Ramos (cell line): ENCODE measurements at regions not wholly inside any gene's neighbourhood (a gene's known extent, or its start where the extent isn't known, plus 50 kb on each side); places are given as distances from the start of the nearest gene placed in this dataset.

Source experiments
- in situ Hi-C: fragments of 300-500 bp; cut with MboI; formaldehyde crosslinking; loops from one replicate; pipeline ENCODE4 v1.14.3; 2022; ENCODE audit warnings: low sequenced_read_pairs; ENCODE audit not compliant: unreplicated experiment

DNA sequence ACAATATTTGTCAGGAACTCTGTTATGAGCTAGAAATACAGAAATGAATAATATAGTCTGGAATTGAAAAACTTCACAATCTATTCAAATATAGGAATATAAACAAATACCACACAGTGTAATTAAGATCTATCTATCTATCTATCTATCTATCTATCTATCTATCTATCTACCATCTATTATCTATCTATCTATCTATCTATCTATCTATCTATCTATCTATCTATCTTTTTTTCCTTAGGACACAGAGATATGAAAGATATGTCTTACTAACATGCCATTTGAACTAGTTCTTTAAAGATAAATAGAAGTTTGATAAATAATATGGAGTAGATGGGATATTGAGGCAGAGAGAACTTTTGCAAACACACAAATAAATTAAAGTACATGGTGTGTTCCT, 357.8 kb downstream of the PARP8 start:
- in situ Hi-C loops: no loop called here

DNA sequence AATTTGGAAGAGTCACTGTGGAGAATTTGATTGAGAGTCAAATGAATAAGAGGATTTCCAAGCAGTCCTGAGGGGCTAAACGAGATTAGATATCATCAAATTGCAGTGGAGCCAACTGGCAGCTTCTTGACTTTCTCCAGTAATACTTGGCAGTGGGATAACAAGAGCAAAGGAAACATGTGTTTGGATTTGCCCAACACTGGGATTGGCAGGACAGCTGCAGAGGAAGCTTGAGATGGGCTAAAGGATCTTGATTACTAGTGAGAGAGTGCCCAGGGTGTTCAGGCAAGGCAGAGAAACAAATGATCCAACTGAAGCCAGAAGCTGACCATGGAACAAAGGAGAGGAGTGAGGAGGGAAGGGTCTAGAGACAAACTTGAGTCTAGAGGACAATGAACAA, 356.0 kb upstream of the ISL1 start:
- in situ Hi-C loops: no loop called here

DNA sequence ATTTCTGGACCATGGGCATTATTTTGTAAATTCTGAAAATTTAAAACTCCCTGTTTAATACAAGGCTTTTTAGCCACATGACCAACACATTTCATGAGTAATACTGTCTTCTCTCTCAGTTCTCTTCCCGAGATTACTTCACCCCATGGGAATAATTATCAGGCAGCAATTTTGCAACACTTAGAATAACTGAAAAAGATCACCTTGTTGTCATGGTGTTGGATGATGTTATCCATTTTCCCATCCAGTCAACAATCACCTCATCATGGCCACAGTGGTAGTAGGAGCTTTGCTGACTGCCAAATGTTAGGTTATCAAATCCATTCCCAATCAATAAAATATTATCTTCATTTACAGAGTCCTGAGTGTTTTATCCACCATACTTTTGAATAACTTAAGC, 354.9 kb upstream of the ISL1 start:
- in situ Hi-C loops: no loop called here

DNA sequence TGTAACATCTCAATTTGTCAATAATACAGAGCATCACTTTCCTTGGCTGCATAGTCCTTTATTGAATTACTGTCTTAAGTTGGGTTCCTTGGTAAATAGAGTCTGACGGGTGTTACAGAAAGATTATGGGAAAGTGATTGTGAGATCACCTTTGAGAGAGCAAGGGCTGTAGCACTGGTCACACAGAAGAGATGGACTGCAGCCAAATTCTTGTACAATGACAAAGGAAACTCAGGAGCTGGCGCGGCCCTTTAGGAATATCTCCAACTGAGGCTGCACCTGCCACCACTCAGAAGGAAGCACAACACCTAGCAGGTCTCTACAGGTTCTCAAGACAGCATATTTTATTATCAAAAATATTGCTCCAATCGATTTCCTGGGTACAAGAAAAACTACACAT, 350.0 kb upstream of the ISL1 start:
- in situ Hi-C loops: no loop called here

DNA sequence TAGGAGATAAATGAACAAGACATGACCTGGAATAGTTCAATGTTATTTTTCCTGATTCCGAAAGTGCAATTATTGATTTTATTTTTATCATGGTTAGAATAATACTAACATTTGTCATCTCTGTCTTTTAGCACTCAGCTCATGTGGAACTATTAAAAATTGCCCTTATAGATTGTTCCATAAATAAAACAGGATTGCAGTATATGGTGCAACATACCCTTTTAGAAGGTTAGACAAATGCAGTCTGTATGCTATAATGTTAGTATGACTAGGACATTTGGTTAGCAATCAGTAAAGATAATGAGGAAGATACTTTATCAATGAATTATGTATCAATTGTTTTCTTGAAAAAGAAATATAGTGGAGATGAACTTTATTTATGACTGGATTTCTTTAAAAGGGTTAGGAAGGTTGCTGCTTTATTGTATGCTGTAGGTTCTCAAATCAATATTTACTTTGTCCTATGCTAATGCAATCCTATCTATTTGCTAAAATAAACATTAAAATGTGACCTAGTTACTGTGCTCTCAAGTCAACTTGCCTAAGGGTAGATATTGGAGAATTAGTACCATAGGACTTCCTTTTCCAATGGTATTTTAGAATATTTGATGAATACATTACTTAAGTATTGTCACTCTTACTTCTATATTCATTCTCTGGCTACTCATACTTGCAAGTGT, 348.9 kb upstream of the ISL1 start:
- in situ Hi-C loops: no loop called here

DNA sequence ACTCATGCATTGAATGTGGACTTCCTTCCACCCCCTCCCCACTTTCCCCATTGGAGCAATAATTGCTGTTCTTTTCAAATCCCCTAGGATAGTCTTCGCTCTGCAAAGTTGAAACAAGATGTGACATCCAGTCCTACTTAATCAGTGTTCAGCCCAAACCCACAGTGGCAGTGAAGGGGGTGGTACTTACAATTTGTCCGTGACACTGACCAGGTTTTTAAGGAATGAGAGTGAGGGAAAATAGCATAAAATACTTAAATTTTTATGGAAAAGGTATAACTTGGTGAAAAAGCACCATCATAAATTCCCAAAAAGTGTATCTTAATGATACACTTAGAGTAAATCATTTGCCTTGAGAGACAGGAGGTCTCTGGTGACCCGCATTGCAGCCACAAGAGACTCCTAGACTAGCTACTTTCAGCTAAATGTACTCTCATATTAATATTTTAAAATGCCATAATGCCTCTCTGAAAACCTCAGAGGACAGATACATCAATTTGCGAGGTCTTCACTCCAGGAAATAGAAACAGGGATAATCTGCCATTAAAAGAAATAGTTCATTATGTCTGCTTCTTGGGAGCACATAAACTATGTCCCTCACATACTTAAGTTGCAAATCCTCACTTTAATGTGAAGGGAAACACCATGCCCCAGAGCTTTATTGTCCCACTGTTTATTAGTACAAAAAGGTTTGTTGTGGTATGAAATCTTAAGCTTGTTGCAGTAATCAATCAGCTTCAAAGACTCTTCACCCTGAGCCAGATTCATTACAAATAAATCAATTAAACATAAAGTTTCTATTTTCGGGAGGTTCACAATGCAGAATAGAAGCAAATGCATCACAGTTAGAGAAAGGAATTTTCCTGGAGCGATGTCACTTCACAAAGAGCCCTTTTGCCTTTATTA, 343.6 kb upstream of the ISL1 start:
- in situ Hi-C loops: no loop called here

DNA sequence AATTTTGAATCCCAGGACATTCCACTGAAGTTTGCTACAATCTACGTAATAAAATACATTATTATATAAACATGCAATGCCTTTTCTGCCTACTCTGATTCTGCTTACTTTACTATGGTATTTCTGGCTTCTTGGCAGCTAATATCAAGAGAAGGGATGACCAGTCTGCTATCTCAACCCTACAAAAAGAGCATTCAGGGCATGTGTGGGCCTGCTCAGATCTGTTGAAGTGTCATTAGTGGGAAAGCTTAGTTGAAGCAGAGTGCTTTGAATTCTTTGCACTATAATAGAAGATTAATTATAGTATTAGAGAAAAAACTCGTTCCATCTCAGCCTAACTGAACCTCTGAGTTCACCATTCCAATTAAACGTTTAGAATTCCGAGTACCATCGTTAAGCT, 339.5 kb upstream of the ISL1 start:
- in situ Hi-C loops: no loop called here

DNA sequence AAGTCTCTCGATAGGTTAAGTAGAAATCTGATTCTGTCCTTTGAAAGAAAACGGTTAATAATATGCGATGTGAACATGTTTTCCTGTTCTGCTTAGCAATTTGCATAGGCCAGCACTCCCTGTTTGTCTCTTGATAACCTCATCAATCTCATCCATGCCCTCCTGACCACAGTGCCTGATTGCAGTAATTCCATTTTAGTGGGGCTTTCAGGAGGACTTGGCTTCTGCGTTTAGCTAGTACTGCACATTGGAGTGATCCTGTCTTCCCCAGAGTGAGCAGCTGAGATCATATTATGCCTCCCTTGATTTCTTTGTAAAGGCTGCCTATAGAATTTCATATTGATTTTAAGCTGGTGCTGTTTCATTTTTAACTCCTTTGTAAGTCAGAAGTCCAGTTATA, 335.9 kb upstream of the ISL1 start:
- in situ Hi-C loops: no loop called here

DNA sequence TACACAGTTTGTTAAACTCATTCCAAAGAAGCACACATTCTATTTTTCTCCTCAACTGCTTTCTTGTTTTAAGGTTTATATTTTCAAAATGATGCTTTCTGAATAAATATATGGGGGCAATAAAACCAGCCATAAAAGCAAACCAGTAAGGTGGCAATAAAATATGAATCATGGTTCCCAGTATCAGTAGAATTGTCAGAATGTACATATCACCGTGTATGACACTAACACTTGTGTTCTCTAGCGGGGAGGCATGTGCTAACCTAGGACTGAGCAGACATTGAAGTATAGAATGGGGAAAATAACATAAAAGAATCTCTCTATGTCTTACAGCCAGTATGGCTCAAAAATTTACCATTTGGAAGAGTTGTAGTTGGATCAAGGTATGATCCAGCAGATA, 329.9 kb upstream of the ISL1 start:
- in situ Hi-C loops: no loop called here

DNA sequence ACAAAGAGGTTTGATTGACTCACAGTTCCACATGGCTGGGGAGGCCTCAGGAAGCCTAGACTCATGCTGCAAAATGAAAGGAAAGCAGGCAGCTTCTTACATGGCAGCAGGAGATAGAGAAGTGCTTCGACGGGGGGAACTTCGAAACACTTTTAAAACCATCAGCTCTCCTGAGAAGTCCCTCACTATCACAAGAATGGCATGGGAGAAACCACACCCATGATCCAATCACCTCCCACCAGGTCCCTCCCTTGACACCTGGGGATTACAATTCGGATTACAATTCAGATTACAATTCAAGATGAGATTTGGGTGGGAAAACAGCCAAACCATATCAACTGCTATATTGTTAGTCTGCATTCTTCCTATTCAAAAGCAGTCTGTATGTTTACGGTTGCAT, 322.3 kb upstream of the ISL1 start:
- in situ Hi-C loops: no loop called here

DNA sequence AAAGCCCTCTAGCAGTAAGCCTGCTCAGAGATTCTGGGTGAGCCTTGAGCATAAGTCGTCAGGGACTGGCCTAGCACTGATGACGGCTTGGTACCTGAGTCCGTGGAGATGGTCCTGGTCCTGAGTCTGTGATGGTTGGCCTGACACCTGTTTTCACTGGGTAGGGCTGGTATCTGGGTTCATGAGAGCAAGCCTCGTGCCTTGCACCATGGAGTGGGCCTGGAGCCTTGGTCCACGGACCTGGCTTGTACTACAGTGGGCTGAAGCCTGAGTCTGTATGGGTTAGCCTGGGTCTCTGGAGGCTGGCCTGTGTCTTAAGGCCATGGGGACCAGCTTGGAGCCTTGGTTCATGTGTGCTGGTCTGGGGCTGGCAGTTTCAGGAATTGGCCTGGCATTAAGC, 310.3 kb upstream of the ISL1 start:
- in situ Hi-C loops: no loop called here

DNA sequence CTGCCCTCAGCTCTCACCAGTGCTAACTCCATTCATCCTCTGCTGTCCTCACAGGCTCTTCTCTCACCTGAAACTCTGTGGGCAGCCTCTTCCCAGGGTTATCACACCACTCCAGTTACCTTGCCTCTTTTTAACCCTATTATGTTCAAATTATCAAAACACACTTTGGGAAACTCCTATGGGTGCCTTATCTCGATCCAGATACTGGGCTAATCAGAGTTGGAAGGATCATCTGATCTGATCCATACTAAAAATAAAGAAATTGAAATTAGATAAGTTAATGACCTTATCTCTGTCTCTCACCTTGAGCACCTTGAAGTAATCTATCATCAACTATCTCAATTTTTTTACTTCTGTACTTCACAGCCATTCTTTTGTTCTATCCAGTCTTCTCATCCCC, 300.5 kb upstream of the ISL1 start:
- in situ Hi-C loops: no loop called here

DNA sequence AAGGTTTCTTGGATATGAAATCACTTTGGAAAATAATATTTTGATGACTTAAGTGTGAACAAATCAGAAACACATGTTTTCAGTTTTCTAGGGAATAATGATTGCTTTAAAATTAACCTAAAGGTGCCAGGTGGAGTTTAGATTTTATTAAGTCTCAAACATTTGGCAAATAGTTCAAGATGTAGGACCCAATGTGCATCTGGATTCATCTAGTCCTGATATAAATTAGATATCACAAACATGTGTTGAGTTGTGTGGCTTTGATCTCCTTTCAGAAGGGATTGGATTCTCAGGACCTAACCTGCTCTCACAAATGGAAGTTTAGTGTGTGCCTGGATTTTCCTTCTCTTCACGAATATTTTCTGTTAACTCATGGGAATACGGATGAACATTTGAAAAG, 291.4 kb upstream of the ISL1 start:
- in situ Hi-C loops: no loop called here

DNA sequence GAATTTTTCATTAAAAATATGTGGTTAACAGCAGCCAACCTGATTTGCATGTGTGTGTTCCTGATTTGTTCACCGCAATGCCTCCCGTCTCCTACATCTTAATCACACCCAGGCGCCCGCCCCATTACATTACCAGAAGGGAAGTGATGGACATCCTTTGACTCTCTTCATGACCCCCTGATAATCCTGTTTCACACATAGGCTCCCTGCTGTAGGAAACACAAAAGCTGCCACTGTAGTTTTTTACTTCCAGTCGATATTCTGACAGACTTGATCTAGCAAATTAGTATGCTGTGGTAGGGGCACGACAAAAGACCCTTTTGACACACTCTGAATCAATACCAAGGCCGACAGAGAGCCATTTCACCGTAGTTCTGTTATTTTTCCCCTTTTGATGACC, 287.8 kb upstream of the ISL1 start:
- in situ Hi-C loops: no loop called here

DNA sequence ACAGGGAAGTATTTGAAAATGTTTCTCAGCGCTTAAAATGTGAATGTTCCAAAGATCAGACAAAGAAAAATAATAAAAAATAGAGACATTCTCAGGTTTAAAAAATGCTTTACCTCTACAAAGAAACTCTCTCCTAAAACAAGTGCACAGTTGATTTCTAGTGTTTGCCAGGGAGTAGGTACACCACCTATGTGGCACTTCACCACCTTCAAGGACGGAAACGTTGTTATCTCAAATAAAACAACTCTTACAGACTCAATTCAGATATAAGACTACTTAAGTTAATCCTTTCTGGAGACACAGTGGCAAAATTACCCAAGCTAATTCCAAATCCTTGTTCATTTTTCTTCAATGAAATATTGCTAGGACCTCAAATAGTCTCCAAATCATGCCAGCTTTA, 286.4 kb upstream of the ISL1 start:
- in situ Hi-C loops: no loop called here

DNA sequence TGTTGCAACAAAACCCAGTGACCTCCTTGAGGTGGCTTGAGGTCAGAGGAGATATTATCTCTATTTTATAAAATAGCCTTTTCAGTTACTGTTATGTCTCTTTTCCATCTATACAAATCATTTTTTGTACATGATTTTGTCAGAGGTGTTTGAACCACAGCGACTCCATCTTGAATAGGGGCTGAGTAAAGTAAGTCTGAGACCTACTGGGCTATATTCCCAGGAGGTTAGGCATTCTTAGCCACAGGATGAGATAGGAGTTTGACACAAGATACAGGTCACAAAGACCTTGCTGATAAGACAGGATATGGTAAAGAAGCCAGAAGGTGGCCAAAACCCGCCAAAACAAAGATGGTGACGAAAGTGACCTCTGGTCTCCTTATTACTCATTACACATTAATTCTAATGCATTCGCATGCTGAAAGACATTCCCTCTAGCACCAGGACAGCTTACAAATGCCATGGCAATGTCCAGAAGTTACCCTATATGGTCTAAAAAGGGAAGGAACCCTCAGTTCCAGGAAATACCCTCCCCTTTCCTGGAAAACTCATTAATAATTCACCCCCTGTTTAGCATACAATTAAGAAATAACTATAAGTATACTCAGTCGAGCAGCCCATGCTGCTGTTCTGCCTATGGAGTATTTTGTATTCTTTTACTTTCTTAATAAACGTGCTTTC, 283.9 kb upstream of the ISL1 start:
- in situ Hi-C loops: no loop called here

DNA sequence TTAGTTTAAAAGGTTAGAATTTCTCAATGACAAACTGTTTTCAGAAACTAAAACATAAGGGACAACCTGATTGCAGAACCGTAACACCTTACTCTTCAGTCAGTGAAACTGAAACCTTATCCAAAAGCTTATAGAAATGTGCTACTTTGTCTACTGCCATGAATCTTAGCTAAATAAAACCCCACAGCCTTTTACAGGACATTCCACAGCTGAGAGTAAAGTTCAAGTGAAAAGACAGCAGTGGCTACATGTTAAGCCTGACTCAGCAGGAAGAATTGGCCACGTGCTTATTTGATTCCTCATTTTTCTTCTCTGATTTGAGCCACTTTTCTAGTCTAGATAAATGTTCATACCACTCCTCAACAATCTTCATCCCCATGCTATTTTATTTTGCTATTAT, 278.7 kb upstream of the ISL1 start:
- in situ Hi-C loops: no loop called here

DNA sequence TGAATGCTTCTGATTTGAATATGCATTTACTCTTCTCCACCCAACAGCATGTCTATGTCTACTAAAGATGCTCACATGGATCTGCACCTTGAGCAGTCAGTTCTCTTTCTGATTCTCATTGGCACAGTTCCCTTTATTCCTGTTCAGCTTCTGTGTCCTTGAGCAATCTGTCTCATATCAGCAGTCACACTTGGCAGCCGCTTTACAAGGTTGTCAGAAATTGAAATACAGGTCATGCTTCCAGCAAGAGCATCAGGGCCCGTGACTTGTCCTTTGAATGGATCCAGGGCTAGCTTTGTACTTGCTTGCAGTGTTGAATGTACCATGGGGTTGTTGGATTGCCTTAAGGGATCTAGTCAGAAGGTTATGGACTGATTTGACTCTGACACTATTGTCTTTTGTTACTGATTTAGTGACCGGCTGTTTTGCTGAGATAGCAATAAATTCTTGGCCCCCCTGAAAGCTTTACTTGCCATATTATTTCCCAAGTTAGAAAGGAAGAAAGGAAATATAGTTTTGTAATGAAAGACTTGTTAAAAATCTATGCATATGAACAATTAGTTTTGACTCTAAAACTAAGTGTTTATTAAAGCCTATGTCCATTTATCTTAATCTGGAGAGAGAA, 273.4 kb upstream of the ISL1 start:
- in situ Hi-C loops: no loop called here

DNA sequence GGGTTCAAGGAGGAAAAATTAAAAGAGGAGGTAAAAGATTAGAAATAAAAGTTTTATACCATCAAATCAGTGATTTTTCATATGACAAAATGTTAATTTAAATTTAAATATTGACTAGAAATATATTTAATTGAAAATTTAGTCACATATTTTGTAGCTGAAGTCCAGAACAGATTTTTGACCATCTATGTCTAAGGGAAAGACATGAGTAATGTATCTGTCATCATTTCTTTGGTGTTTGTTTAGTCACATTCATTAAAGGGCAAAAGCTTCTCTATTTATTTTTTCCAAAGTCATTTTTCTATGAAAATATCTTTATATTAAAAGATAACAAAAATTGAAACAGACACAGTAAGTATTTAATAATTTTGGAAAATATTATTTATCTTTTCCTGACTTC, 252.0 kb upstream of the ISL1 start:
- in situ Hi-C loops: no loop called here

DNA sequence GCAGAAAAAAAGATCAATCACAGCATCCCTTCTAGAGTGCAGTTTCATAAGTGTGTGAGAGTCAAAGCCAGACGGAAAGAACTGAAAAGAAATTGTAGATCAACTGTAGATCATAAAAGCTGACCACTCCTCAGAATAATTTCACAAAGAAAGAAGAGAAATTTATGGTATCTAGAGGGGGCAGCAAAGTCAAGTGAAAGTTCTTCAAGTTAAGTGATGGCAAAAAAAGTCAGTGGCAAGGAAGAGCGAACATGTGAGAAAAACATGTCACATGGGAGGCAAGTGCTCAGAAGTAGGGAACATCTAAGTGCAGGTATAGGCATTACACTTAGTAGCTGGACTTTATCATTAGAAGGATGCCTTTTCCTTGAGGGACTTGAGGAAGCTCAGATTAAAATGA, 245.1 kb upstream of the ISL1 start:
- in situ Hi-C loops: no loop called here

DNA sequence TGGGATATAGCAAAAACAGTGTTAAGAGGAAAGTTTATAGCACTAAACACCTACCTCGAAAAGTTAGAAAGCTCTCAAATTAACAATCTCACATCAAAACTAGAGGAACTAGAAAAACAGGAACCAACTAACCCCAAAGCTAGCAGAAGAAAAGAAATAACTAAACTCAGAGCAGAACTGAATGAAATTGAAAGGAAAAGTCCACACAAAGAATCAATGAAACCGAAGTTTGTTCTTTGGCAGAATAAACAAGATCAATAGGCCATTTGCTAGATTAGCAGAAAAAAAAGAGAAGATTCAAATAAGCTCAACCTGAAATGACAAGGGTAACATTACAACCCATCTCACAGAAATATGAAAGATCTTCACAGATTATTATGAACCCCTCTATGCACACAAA, 234.8 kb upstream of the ISL1 start:
- in situ Hi-C loops: no loop called here
